OCI-LY3 (cell line): ENCODE measurements at regions not wholly inside any gene's neighbourhood (a gene's known extent, or its start where the extent isn't known, plus 50 kb on each side); places are given as distances from the start of the nearest gene placed in this dataset.
"Not testable (repeated sequence)": the region's sequence is repeated elsewhere in the genome, so short reads cannot be mapped to it uniquely, and the experiment has no call there.

Experiments used
- CTCF ChIP-seq: fragments of 200-600, 300-600 bp; sonication (generic); IDR thresholded peaks from 2 replicates; pipeline ENCODE4 v1.5.1; 2014; ENCODE audit warnings: antibody characterized with exemption, low read length, low read depth
- EZH2phosphoT487 ChIP-seq: fragments of 200-600 bp; shearing (Covaris generic); IDR thresholded peaks from 2 replicates; pipeline ENCODE4 v1.6.1; 2018; ENCODE audit warnings: antibody characterized with exemption, mixed run types, low read depth

GRCh38 chr17:27089079-27089928 is 204.6 kb upstream of the WSB1 start:
- TF ChIP-seq CTCF, EZH2phosphoT487: not testable (repeated sequence)
